Erythroblast (primary cell): ENCODE measurements at regions not wholly inside any gene's neighbourhood (a gene's known extent, or its start where the extent isn't known, plus 50 kb on each side); places are given as distances from the start of the nearest gene placed in this dataset.

Experiments used
- GATA1 ChIP-seq: IDR thresholded peaks from 2 replicates; pipeline ENCODE4 v1.6.1; 2011; ENCODE audit warnings: low read depth, mild to moderate bottlenecking, control low read depth, low read length, moderate library complexity
- POLR2A ChIP-seq: IDR thresholded peaks from 2 replicates; pipeline ENCODE4 v1.6.1; 2011; ENCODE audit warnings: mild to moderate bottlenecking, low read length

DNA sequence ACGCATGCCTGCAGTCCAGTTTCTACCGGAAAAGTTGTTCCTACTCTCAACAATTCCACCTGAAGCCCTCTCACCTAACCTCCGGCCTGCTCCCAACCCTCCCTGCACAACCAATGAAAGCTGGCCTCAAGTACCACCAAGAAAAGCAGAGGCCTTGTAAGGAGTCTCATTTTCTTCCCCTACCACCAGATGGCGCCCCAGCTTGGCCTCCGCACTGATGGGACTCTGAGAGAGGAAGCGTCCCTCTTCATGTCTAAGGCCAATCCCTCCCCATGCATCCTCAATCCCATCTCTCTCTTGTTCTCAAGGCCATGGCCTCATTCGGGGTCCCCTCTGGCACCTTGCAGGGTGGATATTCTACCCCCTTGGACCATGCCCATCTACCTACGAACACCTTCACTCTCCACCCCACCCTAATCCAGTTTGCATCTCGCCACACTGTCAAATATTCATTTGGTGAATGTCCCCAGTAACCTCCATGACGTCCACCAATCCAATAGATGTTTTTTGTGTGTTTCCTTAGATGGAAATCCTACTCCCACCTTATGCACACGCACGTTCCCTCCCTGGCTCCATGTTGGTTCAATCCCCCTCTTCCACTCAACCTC is 412.8 kb downstream of the ZNF536 start:
- TF ChIP-seq POLR2A = no peak
- no peak for TF ChIP-seq GATA1
